GM21576 (cell line): ENCODE measurements at regions not wholly inside any gene's neighbourhood (a gene's known extent, or its start where the extent isn't known, plus 50 kb on each side); places are given as distances from the start of the nearest gene placed in this dataset.
"Not testable (repeated sequence)": the region's sequence is repeated elsewhere in the genome, so short reads cannot be mapped to it uniquely, and the experiment has no call there.

Experiments
- ATAC-seq: cut with Tn5 transposase; IDR thresholded peaks from one replicate; pipeline ENCODE4 v1.9.1; 2021; ENCODE audit warnings: mild to moderate bottlenecking, moderate library complexity; ENCODE audit not compliant: unreplicated experiment

- peak; percentile 71 for ATAC-seq
These were observed 88.0 kb upstream of the RPRML start for GRCh38 chr17:47066841-47067682.

GRCh38 chr17:47066095-47066494 lies 87.0 kb upstream of the RPRML start:
- ATAC-seq, result no peak

GRCh38 chr17:47064684-47065083 lies 85.6 kb upstream of the RPRML start:
- ATAC-seq, result no peak

GRCh38 chr17:47063475-47063874 lies 84.4 kb upstream of the RPRML start:
- ATAC-seq, result no peak

GRCh38 chr17:47062851-47063250 lies 83.8 kb upstream of the RPRML start:
- not testable (repeated sequence) for ATAC-seq

- ATAC-seq, result not testable (repeated sequence)
These were observed 81.0 kb upstream of the RPRML start for GRCh38 chr17:47060005-47060404.

GRCh38 chr17:47057830-47058229 lies 78.8 kb upstream of the RPRML start:
- ATAC-seq, result no peak

- not testable (repeated sequence) for ATAC-seq
These were observed 78.2 kb upstream of the RPRML start for GRCh38 chr17:47057279-47057678.

- ATAC-seq, result not testable (repeated sequence)
These were observed 77.6 kb upstream of the RPRML start for GRCh38 chr17:47056687-47057086.
